ENCODE measurements at regions not wholly inside any gene's neighbourhood (a gene's known extent, or its start where the extent isn't known, plus 50 kb on each side); places are given as distances from the start of the nearest gene placed in this dataset.
"Not testable (repeated sequence)": the region's sequence is repeated elsewhere in the genome, so short reads cannot be mapped to it uniquely, and the experiment has no call there.

- CTCF ChIA-PET, result interaction anchor here (0.6 kb wide), 1 partner anchor 1284 kb away, joined by 3 read pairs; no protein-coding TSS in a partner anchor
- H3K27me3 ChIP-seq (replicated peaks in 2 of 5; ENCODE audit: control insufficient read depth in 4 of 5, insufficient read depth in 5 of 5, low read length in 4 of 5); H3K36me3 ChIP-seq (ENCODE audit: control insufficient read depth in 4 of 4, insufficient read depth in 4 of 4, low read length in 3 of 4); H3K4me3 ChIP-seq (ENCODE audit: control insufficient read depth in 1 of 7, extremely low read depth in 1 of 7, insufficient read depth in 4 of 7, low read depth in 2 of 7, low read length in 6 of 7); H3K4me1 ChIP-seq (ENCODE audit: control extremely low read depth in 1 of 4, control insufficient read depth in 4 of 4, insufficient read depth in 4 of 4, low read length in 3 of 4); DNase-seq; H3K27ac ChIP-seq (ENCODE audit: insufficient read depth in 1 of 2, low read depth in 1 of 2, low read length in 2 of 2, poor library complexity in 1 of 2, severe bottlenecking in 2 of 2); H3K9me3 ChIP-seq (ENCODE audit: control extremely low read depth in 1 of 5, control insufficient read depth in 4 of 5, insufficient read depth in 2 of 5, low read depth in 1 of 5, low read length in 4 of 5); POLR2A ChIA-PET: not testable (repeated sequence)
- WGBS (ENCODE audit: insufficient coverage), result no CpG with 5 or more reads among the region's 4 CpGs
These were observed 142.0 kb downstream of the SYT15 start for GRCh38 chr10:46720811-46721518.

- H3K36me3 ChIP-seq (ENCODE audit: control insufficient read depth in 4 of 4, insufficient read depth in 4 of 4, low read length in 3 of 4); H3K9me3 ChIP-seq (ENCODE audit: control extremely low read depth in 1 of 5, control insufficient read depth in 4 of 5, insufficient read depth in 2 of 5, low read depth in 1 of 5, low read length in 4 of 5); H3K4me3 ChIP-seq (ENCODE audit: control insufficient read depth in 1 of 7, extremely low read depth in 1 of 7, insufficient read depth in 4 of 7, low read depth in 2 of 7, low read length in 6 of 7); CTCF ChIA-PET; H3K4me1 ChIP-seq (ENCODE audit: control extremely low read depth in 1 of 4, control insufficient read depth in 4 of 4, insufficient read depth in 4 of 4, low read length in 3 of 4); DNase-seq; H3K27me3 ChIP-seq (replicated peaks in 2 of 5; ENCODE audit: control insufficient read depth in 4 of 5, insufficient read depth in 5 of 5, low read length in 4 of 5); H3K27ac ChIP-seq (ENCODE audit: insufficient read depth in 1 of 2, low read depth in 1 of 2, low read length in 2 of 2, poor library complexity in 1 of 2, severe bottlenecking in 2 of 2); POLR2A ChIA-PET: not testable (repeated sequence)
- WGBS (ENCODE audit: insufficient coverage), result 100% methylated on average over 2 of the region's 3 CpGs
These were observed 145.3 kb downstream of the SYT15 start for GRCh38 chr10:46724258-46724657.

GRCh38 chr10:46728359-46728758 lies 149.4 kb downstream of the SYT15 start:
- POLR2A ChIA-PET; CTCF ChIA-PET; H3K27ac ChIP-seq (ENCODE audit: insufficient read depth in 1 of 2, low read depth in 1 of 2, low read length in 2 of 2, poor library complexity in 1 of 2, severe bottlenecking in 2 of 2); H3K4me3 ChIP-seq (ENCODE audit: control insufficient read depth in 1 of 7, extremely low read depth in 1 of 7, insufficient read depth in 4 of 7, low read depth in 2 of 7, low read length in 6 of 7); H3K9me3 ChIP-seq (ENCODE audit: control extremely low read depth in 1 of 5, control insufficient read depth in 4 of 5, insufficient read depth in 2 of 5, low read depth in 1 of 5, low read length in 4 of 5); H3K36me3 ChIP-seq (ENCODE audit: control insufficient read depth in 4 of 4, insufficient read depth in 4 of 4, low read length in 3 of 4); H3K27me3 ChIP-seq (replicated peaks in 2 of 5; ENCODE audit: control insufficient read depth in 4 of 5, insufficient read depth in 5 of 5, low read length in 4 of 5); H3K4me1 ChIP-seq (ENCODE audit: control extremely low read depth in 1 of 4, control insufficient read depth in 4 of 4, insufficient read depth in 4 of 4, low read length in 3 of 4); DNase-seq: not testable (repeated sequence)

GRCh38 chr10:46730729-46731128 lies 151.8 kb downstream of the SYT15 start:
- POLR2A ChIA-PET; H3K36me3 ChIP-seq (ENCODE audit: control insufficient read depth in 4 of 4, insufficient read depth in 4 of 4, low read length in 3 of 4); H3K4me3 ChIP-seq (ENCODE audit: control insufficient read depth in 1 of 7, extremely low read depth in 1 of 7, insufficient read depth in 4 of 7, low read depth in 2 of 7, low read length in 6 of 7); DNase-seq; H3K4me1 ChIP-seq (ENCODE audit: control extremely low read depth in 1 of 4, control insufficient read depth in 4 of 4, insufficient read depth in 4 of 4, low read length in 3 of 4); H3K9me3 ChIP-seq (ENCODE audit: control extremely low read depth in 1 of 5, control insufficient read depth in 4 of 5, insufficient read depth in 2 of 5, low read depth in 1 of 5, low read length in 4 of 5); H3K27ac ChIP-seq (ENCODE audit: insufficient read depth in 1 of 2, low read depth in 1 of 2, low read length in 2 of 2, poor library complexity in 1 of 2, severe bottlenecking in 2 of 2); CTCF ChIA-PET; H3K27me3 ChIP-seq (replicated peaks in 2 of 5; ENCODE audit: control insufficient read depth in 4 of 5, insufficient read depth in 5 of 5, low read length in 4 of 5): not testable (repeated sequence)
- no CpG with 5 or more reads among the region's 3 CpGs for WGBS (ENCODE audit: insufficient coverage)

GRCh38 chr10:46733635-46734261 lies 154.8 kb downstream of the SYT15 start:
- POLR2A ChIA-PET; H3K4me3 ChIP-seq (ENCODE audit: control insufficient read depth in 1 of 7, extremely low read depth in 1 of 7, insufficient read depth in 4 of 7, low read depth in 2 of 7, low read length in 6 of 7); H3K9me3 ChIP-seq (ENCODE audit: control extremely low read depth in 1 of 5, control insufficient read depth in 4 of 5, insufficient read depth in 2 of 5, low read depth in 1 of 5, low read length in 4 of 5); DNase-seq; H3K36me3 ChIP-seq (ENCODE audit: control insufficient read depth in 4 of 4, insufficient read depth in 4 of 4, low read length in 3 of 4); H3K27ac ChIP-seq (ENCODE audit: insufficient read depth in 1 of 2, low read depth in 1 of 2, low read length in 2 of 2, poor library complexity in 1 of 2, severe bottlenecking in 2 of 2); H3K27me3 ChIP-seq (replicated peaks in 2 of 5; ENCODE audit: control insufficient read depth in 4 of 5, insufficient read depth in 5 of 5, low read length in 4 of 5); H3K4me1 ChIP-seq (ENCODE audit: control extremely low read depth in 1 of 4, control insufficient read depth in 4 of 4, insufficient read depth in 4 of 4, low read length in 3 of 4); CTCF ChIA-PET: not testable (repeated sequence)
- no CpG with 5 or more reads among the region's 1 CpG for WGBS (ENCODE audit: insufficient coverage)

- H3K36me3 ChIP-seq (ENCODE audit: control insufficient read depth in 4 of 4, insufficient read depth in 4 of 4, low read length in 3 of 4); DNase-seq; H3K4me3 ChIP-seq (ENCODE audit: control insufficient read depth in 1 of 7, extremely low read depth in 1 of 7, insufficient read depth in 4 of 7, low read depth in 2 of 7, low read length in 6 of 7); H3K27ac ChIP-seq (ENCODE audit: insufficient read depth in 1 of 2, low read depth in 1 of 2, low read length in 2 of 2, poor library complexity in 1 of 2, severe bottlenecking in 2 of 2); H3K4me1 ChIP-seq (ENCODE audit: control extremely low read depth in 1 of 4, control insufficient read depth in 4 of 4, insufficient read depth in 4 of 4, low read length in 3 of 4); H3K9me3 ChIP-seq (ENCODE audit: control extremely low read depth in 1 of 5, control insufficient read depth in 4 of 5, insufficient read depth in 2 of 5, low read depth in 1 of 5, low read length in 4 of 5); H3K27me3 ChIP-seq (replicated peaks in 2 of 5; ENCODE audit: control insufficient read depth in 4 of 5, insufficient read depth in 5 of 5, low read length in 4 of 5); CTCF ChIA-PET; POLR2A ChIA-PET: not testable (repeated sequence)
These were observed 155.3 kb downstream of the SYT15 start for GRCh38 chr10:46734262-46734642.

GRCh38 chr10:46739919-46740318 lies 161.0 kb downstream of the SYT15 start:
- CTCF ChIA-PET, DNase-seq: not testable (repeated sequence)
- no CpG with 5 or more reads among the region's 16 CpGs for WGBS (ENCODE audit: insufficient coverage)

More at GRCh38 chr10:46739919-46740318, 161.0 kb downstream of the SYT15 start:
- H3K4me3 ChIP-seq (ENCODE audit: control insufficient read depth in 1 of 7, extremely low read depth in 1 of 7, insufficient read depth in 4 of 7, low read depth in 2 of 7, low read length in 6 of 7); H3K27ac ChIP-seq (ENCODE audit: insufficient read depth in 1 of 2, low read depth in 1 of 2, low read length in 2 of 2, poor library complexity in 1 of 2, severe bottlenecking in 2 of 2); H3K4me1 ChIP-seq (ENCODE audit: control extremely low read depth in 1 of 4, control insufficient read depth in 4 of 4, insufficient read depth in 4 of 4, low read length in 3 of 4); H3K9me3 ChIP-seq (ENCODE audit: control extremely low read depth in 1 of 5, control insufficient read depth in 4 of 5, insufficient read depth in 2 of 5, low read depth in 1 of 5, low read length in 4 of 5); POLR2A ChIA-PET; H3K36me3 ChIP-seq (ENCODE audit: control insufficient read depth in 4 of 4, insufficient read depth in 4 of 4, low read length in 3 of 4); H3K27me3 ChIP-seq (replicated peaks in 2 of 5; ENCODE audit: control insufficient read depth in 4 of 5, insufficient read depth in 5 of 5, low read length in 4 of 5): not testable (repeated sequence)

All from common myeloid progenitor, CD34-positive (primary cell).